ENCODE measurements at regions not wholly inside any gene's neighbourhood (a gene's known extent, or its start where the extent isn't known, plus 50 kb on each side); places are given as distances from the start of the nearest gene placed in this dataset.
"Not testable (repeated sequence)": the region's sequence is repeated elsewhere in the genome, so short reads cannot be mapped to it uniquely, and the experiment has no call there.

GRCh38 chr1:104019675-104020049 lies 270.0 kb downstream of the AMY1C start:
- no peak for DNase-seq (ENCODE audit: low spot score)

GRCh38 chr1:104028416-104029035 lies 278.8 kb downstream of the AMY1C start:
- DNase-seq (ENCODE audit: low spot score): no peak

GRCh38 chr1:104029456-104029970 lies 279.8 kb downstream of the AMY1C start:
- DNase-seq (ENCODE audit: low spot score): no peak

- DNase-seq (ENCODE audit: low spot score): no peak
Measured at GRCh38 chr1:104056786-104057185, 307.1 kb downstream of the AMY1C start.

GRCh38 chr1:104057219-104057898 lies 307.7 kb downstream of the AMY1C start:
- not testable (repeated sequence) for DNase-seq (ENCODE audit: low spot score)

- DNase-seq (ENCODE audit: low spot score): not testable (repeated sequence)
Measured at GRCh38 chr1:104061637-104062036, 311.9 kb downstream of the AMY1C start.

GRCh38 chr1:104064399-104064798 lies 314.7 kb downstream of the AMY1C start:
- DNase-seq (ENCODE audit: low spot score): no peak

- no peak for DNase-seq (ENCODE audit: low spot score)
Measured at GRCh38 chr1:104072915-104073371, 323.2 kb downstream of the AMY1C start.

- no peak for DNase-seq (ENCODE audit: low spot score)
Measured at GRCh38 chr1:104073463-104073902, 323.8 kb downstream of the AMY1C start.

- DNase-seq (ENCODE audit: low spot score): no peak
Measured at GRCh38 chr1:104082221-104082620, 332.5 kb downstream of the AMY1C start.

GRCh38 chr1:104084380-104084779 lies 334.7 kb downstream of the AMY1C start:
- DNase-seq (ENCODE audit: low spot score): no peak

- DNase-seq (ENCODE audit: low spot score): no peak
Measured at GRCh38 chr1:104092698-104093097, 343.0 kb downstream of the AMY1C start.

- no peak for DNase-seq (ENCODE audit: low spot score)
Measured at GRCh38 chr1:104098837-104099236, 349.1 kb downstream of the AMY1C start.

GRCh38 chr1:104100115-104100514 lies 350.4 kb downstream of the AMY1C start:
- no peak for DNase-seq (ENCODE audit: low spot score)

- DNase-seq (ENCODE audit: low spot score): no peak
Measured at GRCh38 chr1:104105465-104105864, 355.8 kb downstream of the AMY1C start.

- no peak for DNase-seq (ENCODE audit: low spot score)
Measured at GRCh38 chr1:104120525-104120924, 370.8 kb downstream of the AMY1C start.

- no peak for DNase-seq (ENCODE audit: low spot score)
Measured at GRCh38 chr1:104121271-104121670, 371.6 kb downstream of the AMY1C start.

GRCh38 chr1:104125266-104125665 lies 375.6 kb downstream of the AMY1C start:
- DNase-seq (ENCODE audit: low spot score): no peak

- no peak for DNase-seq (ENCODE audit: low spot score)
Measured at GRCh38 chr1:104125970-104126369, 376.3 kb downstream of the AMY1C start.

GRCh38 chr1:104132382-104132973 lies 382.8 kb downstream of the AMY1C start:
- peak; percentile 8 for DNase-seq (ENCODE audit: low spot score)

- DNase-seq (ENCODE audit: low spot score): not testable (repeated sequence)
Measured at GRCh38 chr1:104135036-104135435, 385.3 kb downstream of the AMY1C start.

GRCh38 chr1:104136621-104137020 lies 386.9 kb downstream of the AMY1C start:
- DNase-seq (ENCODE audit: low spot score): no peak

GRCh38 chr1:104156738-104157137 lies 407.0 kb downstream of the AMY1C start:
- DNase-seq (ENCODE audit: low spot score): no peak

Data from SW480 (cell line).